Neural progenitor cell (in vitro differentiated cells): ENCODE measurements at regions not wholly inside any gene's neighbourhood (a gene's known extent, or its start where the extent isn't known, plus 50 kb on each side); places are given as distances from the start of the nearest gene placed in this dataset.

ENCODE experiments used
- EZH2 ChIP-seq: fragments of 200-600 bp; sonication (generic); IDR thresholded peaks from 2 replicates; pipeline ENCODE4 v1.6.1; 2017; ENCODE audit warnings: antibody characterized with exemption, mild to moderate bottlenecking, moderate library complexity
- TF ChIP-seq, protein P1 (sequence below): fragments of 200-600 bp; sonication (generic); IDR thresholded peaks from 2 replicates; pipeline ENCODE4 v1.5.1; 2017; ENCODE audit warnings: antibody characterized with exemption, mild to moderate bottlenecking

GRCh38 chr13:27014406-27015359 is 156.9 kb downstream of the USP12 start:
- TF ChIP-seq EZH2 = no peak
- TF ChIP-seq, protein P1, sequence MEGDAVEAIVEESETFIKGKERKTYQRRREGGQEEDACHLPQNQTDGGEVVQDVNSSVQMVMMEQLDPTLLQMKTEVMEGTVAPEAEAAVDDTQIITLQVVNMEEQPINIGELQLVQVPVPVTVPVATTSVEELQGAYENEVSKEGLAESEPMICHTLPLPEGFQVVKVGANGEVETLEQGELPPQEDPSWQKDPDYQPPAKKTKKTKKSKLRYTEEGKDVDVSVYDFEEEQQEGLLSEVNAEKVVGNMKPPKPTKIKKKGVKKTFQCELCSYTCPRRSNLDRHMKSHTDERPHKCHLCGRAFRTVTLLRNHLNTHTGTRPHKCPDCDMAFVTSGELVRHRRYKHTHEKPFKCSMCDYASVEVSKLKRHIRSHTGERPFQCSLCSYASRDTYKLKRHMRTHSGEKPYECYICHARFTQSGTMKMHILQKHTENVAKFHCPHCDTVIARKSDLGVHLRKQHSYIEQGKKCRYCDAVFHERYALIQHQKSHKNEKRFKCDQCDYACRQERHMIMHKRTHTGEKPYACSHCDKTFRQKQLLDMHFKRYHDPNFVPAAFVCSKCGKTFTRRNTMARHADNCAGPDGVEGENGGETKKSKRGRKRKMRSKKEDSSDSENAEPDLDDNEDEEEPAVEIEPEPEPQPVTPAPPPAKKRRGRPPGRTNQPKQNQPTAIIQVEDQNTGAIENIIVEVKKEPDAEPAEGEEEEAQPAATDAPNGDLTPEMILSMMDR = no peak
